GM21390 (cell line): ENCODE measurements at regions not wholly inside any gene's neighbourhood (a gene's known extent, or its start where the extent isn't known, plus 50 kb on each side); places are given as distances from the start of the nearest gene placed in this dataset.

Experiments
- ATAC-seq: cut with Tn5 transposase; IDR thresholded peaks from one replicate; pipeline ENCODE4 v1.9.1; 2021; ENCODE audit not compliant: unreplicated experiment

DNA sequence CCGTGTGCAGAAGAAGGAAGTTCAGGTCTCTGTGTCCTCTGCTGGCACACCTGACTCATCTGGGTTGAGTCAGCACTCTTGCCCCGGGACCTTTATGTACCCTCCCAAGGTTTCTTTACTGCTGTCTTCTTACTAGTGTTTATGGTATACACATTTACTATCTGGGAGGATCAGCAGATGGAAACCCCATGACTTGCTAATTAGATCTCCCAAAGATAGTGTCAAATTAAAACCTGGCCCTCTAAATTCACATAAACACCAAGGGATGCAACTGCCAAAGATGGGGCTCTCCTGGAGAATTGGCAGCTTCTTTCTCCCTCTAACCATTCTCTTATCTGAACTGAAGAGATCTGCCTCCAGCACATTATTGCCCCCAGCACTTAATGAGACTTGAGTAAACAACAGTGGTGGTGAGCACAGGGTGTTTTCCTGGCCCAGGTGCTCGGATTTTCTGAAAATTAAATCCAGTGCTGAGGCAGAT, 718.1 kb upstream of the SOX9 start:
- no peak for ATAC-seq

DNA sequence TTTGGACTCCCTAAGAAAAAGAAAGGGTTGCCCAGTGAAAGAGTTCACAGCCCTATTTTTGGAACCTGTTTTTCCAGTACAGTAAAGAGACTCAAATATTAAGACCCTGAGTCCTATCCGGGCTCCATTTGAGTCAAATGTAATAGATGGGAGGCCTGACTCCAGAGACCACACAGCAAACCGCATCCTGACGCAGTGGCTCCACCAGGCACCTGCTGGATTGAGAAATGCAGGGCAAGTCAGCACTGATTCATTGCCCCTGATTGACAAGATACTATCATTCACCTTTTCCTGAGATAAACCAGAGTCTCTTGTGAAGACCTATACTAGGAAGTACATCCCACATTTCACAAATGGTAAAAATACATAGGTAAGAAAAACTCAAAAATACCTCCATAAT, 715.7 kb upstream of the SOX9 start:
- ATAC-seq: no peak

DNA sequence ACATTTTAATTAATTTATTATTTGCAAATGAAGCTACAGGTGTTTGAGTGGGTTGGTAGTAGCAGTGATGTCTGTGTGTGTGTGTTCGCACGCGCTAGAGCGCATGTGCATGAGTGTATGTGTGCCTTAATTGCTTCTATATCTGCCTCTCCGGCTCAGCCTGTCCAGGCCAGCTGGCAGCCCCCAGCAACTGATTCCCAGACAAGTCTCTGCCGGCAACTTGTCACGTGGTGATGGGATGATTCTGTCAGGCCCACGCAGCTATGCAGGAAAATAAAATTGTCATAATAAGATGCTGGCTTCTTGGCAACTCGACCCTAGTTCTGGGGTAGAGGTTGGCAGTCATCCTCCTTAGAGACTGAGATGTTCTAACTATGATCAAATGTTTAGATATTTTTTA, 712.8 kb upstream of the SOX9 start:
- ATAC-seq: no peak

DNA sequence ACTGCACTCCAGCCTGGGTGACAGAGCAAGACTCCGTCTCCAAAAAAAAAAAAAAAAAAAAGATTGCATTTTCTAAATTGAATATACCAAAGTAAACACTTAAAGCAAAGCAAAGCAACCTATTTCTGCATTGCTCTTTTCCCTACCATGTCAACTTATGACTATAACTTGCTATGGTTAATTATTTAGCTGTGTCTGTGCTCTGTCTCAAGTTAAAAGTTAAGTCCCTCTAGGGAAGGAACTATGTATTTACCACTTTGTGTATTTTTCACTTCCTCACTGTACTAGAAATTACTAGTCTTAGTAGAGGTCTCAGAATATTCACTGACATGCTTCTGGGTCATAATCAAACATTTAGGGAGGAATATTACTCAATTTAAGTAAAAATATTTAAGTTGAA, 711.7 kb upstream of the SOX9 start:
- ATAC-seq: no peak

DNA sequence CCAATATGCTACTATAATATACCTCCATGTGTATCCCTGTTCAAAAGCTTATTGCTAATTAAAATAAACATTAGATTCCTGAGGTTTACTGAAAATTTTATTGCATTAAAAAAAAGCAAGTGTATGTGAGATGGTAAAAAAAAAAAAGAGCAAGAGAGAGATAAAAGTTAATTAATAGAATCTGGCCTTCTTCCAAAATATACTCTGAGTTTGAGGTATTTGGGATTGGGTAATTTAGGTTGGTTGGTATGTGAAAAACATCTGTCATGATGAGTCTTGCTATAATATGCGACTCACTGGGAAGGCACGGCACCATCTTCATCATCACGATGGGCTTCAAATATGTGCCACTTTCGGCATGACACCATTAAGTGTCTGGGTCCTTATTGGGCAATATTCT, 711.1 kb upstream of the SOX9 start:
- ATAC-seq: no peak

DNA sequence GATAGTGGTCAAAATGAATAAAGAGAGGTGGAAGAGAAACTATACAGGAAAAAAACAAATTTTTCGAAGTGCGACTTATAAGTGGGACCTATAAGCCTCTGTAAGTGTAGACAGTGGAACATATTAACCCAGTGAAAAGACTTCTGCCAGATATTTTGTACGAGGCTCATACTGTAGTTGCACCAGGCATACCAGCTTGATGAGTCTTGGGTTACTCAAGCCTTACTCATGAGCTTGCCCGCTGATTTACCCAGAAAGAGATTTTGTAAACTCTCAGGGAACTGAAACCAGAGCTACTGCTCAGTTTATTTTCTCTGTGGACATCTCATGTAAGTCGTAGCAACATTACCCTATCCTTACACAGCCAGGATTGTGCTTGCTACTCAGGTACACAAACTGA, 708.0 kb upstream of the SOX9 start:
- no peak for ATAC-seq

DNA sequence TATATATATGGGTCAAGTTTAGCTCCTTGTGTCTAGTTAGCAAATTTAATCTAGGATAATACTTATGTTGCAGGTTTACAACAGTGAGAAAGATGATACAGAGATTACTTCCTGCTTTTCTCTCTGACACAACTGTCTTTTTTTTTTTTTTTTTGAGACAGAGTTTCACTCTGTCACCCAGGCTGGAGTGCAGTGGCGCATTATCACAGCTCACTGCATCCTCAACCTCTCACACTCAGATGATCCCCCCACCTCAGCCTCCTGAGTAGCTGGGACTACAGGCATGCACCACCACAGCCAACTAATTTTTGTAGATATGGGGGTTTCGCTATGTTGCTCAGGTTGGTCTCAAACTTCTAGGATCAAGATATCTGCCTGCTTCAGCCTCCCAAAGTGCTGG, 706.9 kb upstream of the SOX9 start:
- no peak for ATAC-seq

DNA sequence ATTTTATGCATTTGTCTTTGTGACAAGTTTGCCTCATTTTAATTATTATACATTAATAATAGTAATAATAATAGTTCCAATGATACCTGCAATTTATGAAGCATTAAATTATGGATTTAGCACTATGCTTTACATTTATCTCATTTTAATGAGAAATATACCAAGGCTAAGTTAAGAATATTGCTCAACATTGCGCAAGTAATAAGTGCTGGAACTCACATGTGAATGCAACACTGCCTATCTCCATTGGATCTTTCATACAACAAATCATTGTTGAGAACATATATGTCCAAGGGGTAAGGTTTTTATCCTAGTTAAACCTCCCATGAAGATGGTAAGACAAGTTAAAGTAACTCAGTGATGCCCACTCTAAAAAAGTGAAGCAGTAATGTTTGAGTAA, 703.7 kb upstream of the SOX9 start:
- ATAC-seq: no peak

DNA sequence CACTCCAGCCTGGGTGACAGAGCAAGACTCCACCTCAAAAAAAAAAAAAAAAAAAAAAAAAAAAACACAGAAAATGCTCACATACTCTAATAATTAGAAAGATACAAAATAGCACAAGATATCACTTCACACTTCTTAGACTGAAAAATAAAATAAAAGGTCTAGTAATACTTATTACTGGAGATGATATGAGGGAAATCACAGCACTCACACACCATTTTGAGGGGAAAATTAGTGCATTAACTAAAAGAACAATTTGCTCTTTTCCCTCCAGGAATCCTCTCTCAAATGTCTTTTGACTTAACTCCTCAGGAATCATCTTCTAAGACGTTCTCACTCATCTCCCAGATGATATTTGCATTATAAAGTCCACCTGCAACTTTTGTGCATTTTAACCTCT, 697.9 kb upstream of the SOX9 start:
- ATAC-seq: no peak

DNA sequence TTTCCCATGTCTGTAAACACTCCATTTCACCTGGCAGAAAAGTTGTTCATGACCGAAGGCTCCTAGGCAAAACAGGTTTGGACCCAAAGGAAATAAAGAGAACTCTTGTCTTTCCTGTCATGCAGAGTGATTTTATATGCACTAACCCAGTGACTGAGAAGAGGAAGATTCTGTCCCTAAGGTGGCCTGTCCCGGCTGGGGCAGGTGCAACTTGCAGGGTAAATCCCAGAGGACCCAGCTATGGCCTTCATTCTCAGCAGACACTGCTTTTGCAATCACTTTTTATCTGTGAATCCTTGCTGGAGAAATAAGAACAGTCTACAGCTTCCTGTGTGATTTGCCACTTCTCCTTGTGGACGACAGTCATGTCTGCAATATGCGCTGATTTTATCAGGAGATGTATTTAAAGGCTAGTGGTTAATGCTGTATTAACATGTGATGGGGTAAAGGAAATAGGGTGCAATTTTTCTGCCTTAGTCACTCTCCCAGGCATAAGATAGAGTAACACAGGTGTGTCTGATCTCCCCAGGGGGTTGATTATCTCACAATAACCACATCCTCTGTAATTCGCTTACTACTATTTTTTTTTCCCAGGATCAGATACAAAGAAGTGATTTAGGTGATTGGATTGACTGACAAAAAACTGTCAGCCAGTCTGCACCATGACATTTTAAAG, 696.8 kb upstream of the SOX9 start:
- no peak for ATAC-seq

DNA sequence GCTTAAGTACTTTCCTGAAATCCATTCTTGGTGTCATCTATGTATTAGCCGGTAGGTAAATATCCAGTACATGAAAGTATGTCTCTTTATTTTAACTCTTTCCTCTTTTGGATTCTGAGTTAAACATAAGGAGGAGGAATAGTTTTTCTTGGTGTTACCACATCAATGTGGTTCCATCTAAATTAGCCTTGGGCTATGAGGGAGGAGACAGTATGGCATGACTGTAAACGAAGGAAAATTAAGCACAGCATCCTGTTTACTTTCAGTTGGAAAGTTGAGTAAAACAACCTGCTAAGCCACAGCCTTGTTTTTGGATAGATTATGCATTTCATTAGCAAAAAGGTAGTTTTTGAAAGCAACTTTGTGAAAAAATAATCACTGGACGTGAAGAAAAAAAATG, 693.0 kb upstream of the SOX9 start:
- ATAC-seq: no peak

DNA sequence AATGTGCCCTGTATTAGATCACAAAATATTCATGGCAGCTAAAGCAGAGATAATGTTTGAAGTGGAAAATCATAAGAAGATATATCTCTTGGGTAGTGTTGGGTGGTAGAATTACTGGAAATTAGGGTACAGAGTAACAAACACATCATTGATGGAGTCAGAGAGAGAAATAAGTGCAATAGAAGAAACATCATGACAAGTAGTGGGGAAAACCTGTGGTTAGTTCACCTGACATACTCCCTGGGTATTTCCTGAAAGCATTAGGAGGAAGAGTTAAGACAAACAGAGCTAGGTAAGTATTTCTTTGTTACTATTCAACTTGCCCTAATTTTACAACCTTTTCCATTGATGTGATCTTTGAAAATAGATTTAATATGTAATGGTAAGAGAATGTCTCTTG, 691.9 kb upstream of the SOX9 start:
- ATAC-seq: no peak

DNA sequence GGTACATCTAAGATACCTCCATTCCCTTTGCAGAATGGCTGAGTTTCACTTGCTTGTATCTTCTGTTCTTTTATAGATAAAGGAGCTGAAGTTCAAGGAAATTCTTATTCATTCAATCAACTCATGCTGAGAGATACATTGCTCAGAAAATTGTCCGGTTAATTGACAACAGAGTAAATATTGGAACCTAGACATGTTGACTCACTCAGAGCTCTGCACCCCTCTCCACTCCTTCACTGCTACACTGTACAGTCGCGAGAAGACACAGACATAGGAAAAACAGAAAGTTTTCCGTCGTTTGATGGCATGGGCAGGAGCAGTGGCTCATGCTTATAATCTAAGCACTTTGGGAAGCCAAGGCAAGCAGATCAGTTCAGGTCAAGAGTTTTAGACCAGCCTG, 690.5 kb upstream of the SOX9 start:
- no peak for ATAC-seq

DNA sequence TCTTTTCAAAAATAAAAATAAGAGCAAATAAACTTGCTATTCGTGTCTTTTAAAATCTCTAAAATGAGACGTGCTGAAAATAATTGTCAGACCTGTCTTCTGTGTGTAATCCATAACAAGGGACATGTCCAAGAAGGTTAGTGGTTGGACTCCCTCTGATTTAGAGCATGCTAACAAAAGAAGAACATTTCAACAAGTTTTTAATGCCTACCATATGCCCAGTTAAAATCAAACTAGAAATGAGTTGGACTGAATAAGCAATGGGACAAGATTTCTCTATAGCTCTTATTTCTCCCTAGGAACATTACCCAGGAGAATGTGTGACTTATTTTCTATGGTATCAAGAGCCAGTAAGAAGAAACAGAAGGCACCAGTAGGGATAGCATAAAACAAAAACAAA, 689.7 kb upstream of the SOX9 start:
- no peak for ATAC-seq

DNA sequence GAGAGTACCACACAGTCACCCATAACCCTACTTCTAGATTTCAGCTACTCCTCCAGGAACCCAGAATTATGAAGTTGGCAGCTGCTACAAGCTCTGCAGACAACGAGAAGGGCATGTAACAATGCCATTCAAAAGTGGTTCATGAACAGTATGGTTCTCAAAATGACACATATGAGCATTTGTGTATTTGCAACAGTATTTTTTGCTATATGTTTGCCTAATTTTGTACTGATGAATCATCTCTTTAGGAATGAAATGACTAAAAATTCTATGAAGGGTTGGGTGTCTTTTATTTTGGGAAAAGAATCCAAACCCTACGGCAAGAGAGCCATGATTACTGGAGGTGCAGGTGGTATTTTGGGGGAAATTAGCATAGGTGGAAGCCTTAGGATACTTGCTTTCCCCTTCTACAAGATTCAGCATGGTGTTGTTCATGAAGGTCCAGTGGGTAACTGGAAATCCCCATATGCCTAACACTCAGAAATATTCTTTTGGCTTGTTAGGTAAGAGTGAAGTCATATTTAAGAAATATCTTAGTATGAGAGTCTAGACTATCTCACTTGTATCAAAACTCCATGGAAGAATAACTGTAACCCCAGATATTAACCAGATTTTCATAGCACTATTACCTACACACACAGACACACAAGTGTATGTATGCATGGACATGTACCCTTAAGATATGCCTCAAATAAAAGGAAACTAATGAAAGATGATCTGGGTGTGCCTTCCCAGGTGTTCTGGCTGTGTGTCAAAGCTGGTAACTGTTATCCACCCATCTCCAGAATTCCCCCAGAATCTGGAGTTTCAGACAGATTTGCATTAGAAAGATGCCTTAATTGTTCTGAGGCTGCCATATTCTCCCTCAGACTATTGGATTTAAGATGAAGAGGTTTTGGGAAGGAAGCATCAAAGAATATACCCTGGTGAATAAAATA, 688.2 kb upstream of the SOX9 start:
- no peak for ATAC-seq

DNA sequence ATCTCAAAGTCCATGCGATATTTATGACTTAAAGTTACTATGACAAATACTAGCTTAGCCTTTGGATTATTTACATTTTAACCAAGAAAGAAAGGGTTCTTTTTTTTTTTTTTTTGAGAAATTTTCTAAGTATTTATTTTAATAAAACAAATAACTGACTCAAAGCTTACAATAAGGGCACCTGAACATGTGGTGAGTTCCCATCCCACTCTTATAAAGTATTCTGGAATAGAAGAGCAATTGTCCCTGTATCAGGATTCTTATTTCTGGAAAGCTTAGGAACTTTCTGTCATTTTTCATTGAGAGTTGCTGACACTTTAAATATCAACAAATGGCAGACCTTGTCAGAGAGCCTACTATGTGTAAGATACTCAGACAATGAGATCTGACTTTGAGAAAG, 686.1 kb upstream of the SOX9 start:
- no peak for ATAC-seq

DNA sequence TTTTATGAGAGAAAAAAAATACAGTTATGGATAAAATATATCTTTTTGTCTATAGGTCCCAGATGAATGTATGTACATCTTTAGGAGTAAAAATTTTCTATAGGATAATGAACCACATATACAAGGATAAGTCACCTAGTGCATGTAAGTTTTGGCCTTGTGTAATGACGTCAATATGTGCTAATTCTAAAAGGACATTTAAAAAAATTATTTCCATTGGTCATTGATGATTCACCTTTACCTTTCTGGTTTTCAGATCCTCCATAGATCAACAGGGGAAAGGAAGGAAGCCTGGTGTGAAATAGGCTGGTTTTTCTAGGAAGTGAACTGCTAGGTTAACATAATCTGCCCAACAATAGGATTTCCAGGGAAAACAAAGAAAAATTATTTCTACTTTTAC, 684.3 kb upstream of the SOX9 start:
- no peak for ATAC-seq

DNA sequence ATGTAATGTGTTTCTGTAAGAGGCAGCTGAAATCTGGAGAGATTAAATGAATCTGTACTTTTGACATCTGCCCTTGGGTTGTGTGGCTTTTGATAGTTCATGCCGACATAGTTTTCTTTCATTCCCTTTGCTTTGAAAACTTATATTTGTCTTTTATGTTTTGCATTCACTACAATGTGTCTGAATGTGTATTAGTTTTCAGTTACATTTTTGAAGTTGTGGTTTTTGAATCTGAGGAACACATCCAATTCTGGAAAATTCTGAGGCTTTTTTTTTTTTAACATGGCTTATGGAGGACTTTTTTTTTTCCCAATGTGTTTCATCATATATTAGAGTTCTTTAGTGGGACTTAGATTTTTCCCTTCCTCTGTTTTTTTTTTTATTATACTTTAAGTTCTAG, 683.7 kb upstream of the SOX9 start:
- ATAC-seq: no peak

DNA sequence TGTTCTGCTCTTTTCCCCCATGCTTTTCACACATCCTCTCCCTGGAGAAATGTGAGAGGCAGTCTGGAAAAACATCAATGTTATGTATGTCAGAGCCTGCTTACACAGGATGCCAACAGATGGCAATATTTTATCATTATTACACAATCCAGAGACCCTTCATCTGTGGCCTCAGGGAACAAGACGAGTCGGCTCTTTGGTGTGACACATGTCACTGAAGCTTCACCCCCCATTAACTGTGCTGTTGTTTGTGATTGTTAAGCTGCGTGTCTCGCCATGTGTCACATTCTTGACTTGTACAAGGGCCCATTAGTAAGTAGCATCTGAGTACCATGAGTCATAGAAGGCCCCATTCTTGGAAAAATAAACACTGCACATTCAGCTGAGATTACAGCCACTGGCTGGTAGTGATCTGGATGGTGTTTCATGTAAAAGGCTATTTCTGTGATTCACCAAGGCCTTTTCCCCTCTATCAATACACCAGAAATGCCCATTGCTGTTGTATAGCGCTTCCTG, 682.1 kb upstream of the SOX9 start:
- no peak for ATAC-seq

DNA sequence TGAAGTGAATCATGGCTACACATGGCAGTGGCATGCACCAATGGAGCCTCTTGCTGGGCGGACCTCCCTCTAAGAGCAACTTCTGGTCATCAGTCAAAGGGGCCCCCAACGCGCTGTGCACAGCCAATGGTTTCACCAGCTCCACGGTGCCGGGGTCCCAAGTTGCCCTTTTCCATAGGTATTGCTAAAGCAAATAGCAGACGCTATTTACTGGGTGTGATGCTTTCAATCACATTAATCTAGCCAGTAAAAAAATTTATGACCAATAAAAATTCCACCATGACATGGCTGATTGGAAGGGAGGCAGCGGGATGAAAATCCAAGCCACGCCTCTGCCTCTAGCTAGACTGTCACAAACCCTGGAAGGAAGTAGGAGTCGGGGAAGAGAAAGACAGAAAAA, 680.3 kb upstream of the SOX9 start:
- ATAC-seq: no peak

DNA sequence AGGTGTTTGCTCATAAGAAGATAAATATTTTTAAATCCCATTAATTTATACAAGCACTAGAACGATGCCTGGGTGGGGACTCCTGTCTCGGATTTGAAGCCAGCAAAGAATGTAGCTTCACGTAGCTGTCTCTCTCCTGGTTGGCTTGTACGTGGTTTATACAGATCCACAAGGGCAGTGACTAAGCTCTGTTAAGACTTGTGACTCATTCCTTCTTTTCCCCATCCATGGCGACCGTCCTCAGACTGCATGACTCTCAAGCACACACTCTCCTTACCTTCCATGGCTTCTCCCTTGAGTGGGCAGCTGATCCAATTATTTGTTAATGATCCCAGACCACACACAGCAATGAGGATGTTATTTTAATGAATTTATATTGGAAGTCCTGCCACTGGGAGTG, 679.7 kb upstream of the SOX9 start:
- no peak for ATAC-seq

DNA sequence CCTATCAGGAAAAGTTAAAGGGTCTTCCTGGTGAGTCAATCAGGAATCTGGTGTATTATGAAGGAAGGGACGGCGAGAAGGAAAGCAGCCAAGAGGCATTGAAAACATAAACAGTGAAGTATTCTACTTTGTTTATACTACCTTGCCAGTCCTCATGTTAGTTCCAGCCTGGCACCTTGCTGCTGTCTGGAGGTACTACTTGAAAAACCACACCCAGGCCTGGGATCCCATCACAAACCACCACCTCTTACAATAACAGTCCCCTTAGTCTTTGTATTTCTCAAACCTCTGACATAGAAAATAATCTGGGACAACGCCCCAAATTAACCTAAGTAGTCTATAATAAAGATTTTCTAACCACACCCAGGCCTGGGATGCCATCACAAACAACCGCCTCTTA, 676.7 kb upstream of the SOX9 start:
- no peak for ATAC-seq
